Nephron (organoid): ENCODE measurements at regions not wholly inside any gene's neighbourhood (a gene's known extent, or its start where the extent isn't known, plus 50 kb on each side); places are given as distances from the start of the nearest gene placed in this dataset.

Source experiments
- H3K27ac Mint-ChIP-seq, 3 experiments: 2 replicates each; pipeline ENCODE4 v1.8.0; 2020; ENCODE audit warnings: mixed read lengths in 3 of 3, mild to moderate bottlenecking in 2 of 3, moderate library complexity in 1 of 3
- H3K27me3 Mint-ChIP-seq: 2 replicates; pipeline ENCODE4 v1.8.0; 2021; ENCODE audit warnings: low read depth, mild to moderate bottlenecking, moderate library complexity, mixed read lengths
- H3K36me3 Mint-ChIP-seq: 2 replicates; pipeline ENCODE4 v1.8.0; 2020; ENCODE audit warnings: low read depth, mixed read lengths
- H3K4me1 Mint-ChIP-seq: 2 replicates; pipeline ENCODE4 v1.8.0; 2020; ENCODE audit warnings: mixed read lengths
- H3K4me3 Mint-ChIP-seq, 3 experiments: 2 replicates each; pipeline ENCODE4 v1.8.0; 2020; ENCODE audit warnings: mild to moderate bottlenecking in 3 of 3, mixed read lengths in 3 of 3, moderate library complexity in 2 of 3
- H3K9me3 Mint-ChIP-seq: 2 replicates; pipeline ENCODE4 v1.8.0; 2020; ENCODE audit warnings: mixed read lengths
- CTCF ChIP-seq, 3 experiments: fragments of 200-600 bp; sonication (generic); IDR thresholded peaks; one replicate each; pipeline ENCODE4 v1.5.0; 2021; ENCODE audit warnings: antibody characterized with exemption in 3 of 3; ENCODE audit not compliant: unreplicated experiment in 3 of 3

- Mint-ChIP-seq H3K4me1 (peaks cover 21% of the 10 kb centered on the region), H3K27me3 (peaks cover 3% of the 10 kb centered on the region), H3K27ac (peak overlapping the region in 1 of 3 experiments; percentile 23), H3K36me3 (no peaks in the 10 kb centered on the region), H3K4me3 (no peak overlapping the region), H3K9me3 (no peaks in the 10 kb centered on the region)
- TF ChIP-seq CTCF (IDR thresholded peaks at IDR 0.05; ENCODE audit: unreplicated experiment in 3 of 3), result no peak
Observed at GRCh38 chr12:68400226-68400829, 68.2 kb upstream of the MDM1 start.

- Mint-ChIP-seq H3K4me3 (no peak overlapping the region), H3K36me3 (no peaks in the 10 kb centered on the region), H3K27ac (no peak overlapping the region), H3K9me3 (no peaks in the 10 kb centered on the region), H3K27me3 (peaks cover 10% of the 10 kb centered on the region), H3K4me1 (peaks cover 34% of the 10 kb centered on the region)
- TF ChIP-seq CTCF (IDR thresholded peaks at IDR 0.05; ENCODE audit: unreplicated experiment in 3 of 3), result no peak
Observed at GRCh38 chr12:68402422-68402821, 70.3 kb upstream of the MDM1 start.

- Mint-ChIP-seq H3K27me3 (peaks cover 10% of the 10 kb centered on the region), H3K4me1 (peaks cover 34% of the 10 kb centered on the region), H3K4me3 (no peak overlapping the region), H3K9me3 (no peaks in the 10 kb centered on the region), H3K27ac (no peak overlapping the region), H3K36me3 (no peaks in the 10 kb centered on the region)
- no peak for TF ChIP-seq CTCF (IDR thresholded peaks at IDR 0.05; ENCODE audit: unreplicated experiment in 3 of 3)
Observed at GRCh38 chr12:68403296-68403695, 71.1 kb upstream of the MDM1 start.

GRCh38 chr12:68403711-68404110, 71.5 kb upstream of the MDM1 start:
- Mint-ChIP-seq H3K36me3 (no peaks in the 10 kb centered on the region), H3K9me3 (no peaks in the 10 kb centered on the region), H3K27me3 (peaks cover 10% of the 10 kb centered on the region), H3K4me3 (no peak overlapping the region), H3K27ac (no peak overlapping the region), H3K4me1 (peaks cover 34% of the 10 kb centered on the region)
- TF ChIP-seq CTCF (IDR thresholded peaks at IDR 0.05; ENCODE audit: unreplicated experiment in 3 of 3), result no peak

- Mint-ChIP-seq H3K27me3 (peaks cover 7% of the 10 kb centered on the region), H3K4me3 (peak overlapping the region in 1 of 3 experiments; percentile 2), H3K9me3 (no peaks in the 10 kb centered on the region), H3K4me1 (peaks cover 28% of the 10 kb centered on the region), H3K27ac (peak overlapping the region; percentile 67 to 92 (median 73)), H3K36me3 (no peaks in the 10 kb centered on the region)
- TF ChIP-seq CTCF (IDR thresholded peaks at IDR 0.05; ENCODE audit: unreplicated experiment in 3 of 3), result no peak
Observed at GRCh38 chr12:68405343-68405781, 73.2 kb upstream of the MDM1 start.

GRCh38 chr12:68406134-68406576, 74.0 kb upstream of the MDM1 start:
- Mint-ChIP-seq H3K27me3 (peaks cover 7% of the 10 kb centered on the region), H3K9me3 (no peaks in the 10 kb centered on the region), H3K27ac (peak overlapping the region; percentile 67 to 92 (median 84)), H3K36me3 (no peaks in the 10 kb centered on the region), H3K4me1 (peaks cover 26% of the 10 kb centered on the region), H3K4me3 (peak overlapping the region; percentile 4 to 28 (median 14))
- peak; percentile 30 to 35 (median 31) for TF ChIP-seq CTCF (IDR thresholded peaks at IDR 0.05; ENCODE audit: unreplicated experiment in 3 of 3)
